ENCODE measurements at regions not wholly inside any gene's neighbourhood (a gene's known extent, or its start where the extent isn't known, plus 50 kb on each side); places are given as distances from the start of the nearest gene placed in this dataset.

GRCh38 chr5:82644229-82644628 lies 366.1 kb upstream of the RPS23 start:
- Histone ChIP-seq H3K79me1 (ENCODE audit: low read depth, low read length) (no peaks in the 10 kb centered on the region), H3K4ac (replicated peaks; ENCODE audit: insufficient read length, low read depth, low read length) (no peak overlapping the region), H3K36me3 (ENCODE audit: control insufficient read depth in 2 of 4, insufficient read depth in 4 of 4, low read length in 3 of 4) (no peaks in the 10 kb centered on the region), H3K23me2 (ENCODE audit: low read depth, low read length) (no peaks in the 10 kb centered on the region), H4K20me1 (replicated peaks in 1 of 2; ENCODE audit: control insufficient read depth in 1 of 2, insufficient read depth in 2 of 2, low read length in 2 of 2) (no peaks in the 10 kb centered on the region), H4K5ac (ENCODE audit: insufficient read length, low read depth, low read length) (no peak overlapping the region), H3K27ac (ENCODE audit: low read depth, low read length) (no peak overlapping the region), H4K8ac (ENCODE audit: extremely low read depth, insufficient read depth, low read length) (no peak overlapping the region), H3K18ac (ENCODE audit: extremely low read depth, low read length) (no peak overlapping the region), H3K79me2 (ENCODE audit: control insufficient read depth in 1 of 2, insufficient read depth in 2 of 2, low read length in 2 of 2) (no peaks in the 10 kb centered on the region), H4K91ac (replicated peaks; ENCODE audit: insufficient read length, low read length) (no peak overlapping the region), H3K4me1 (replicated peaks in 1 of 4; ENCODE audit: control insufficient read depth in 3 of 4, insufficient read depth in 4 of 4, low read length in 3 of 4) (peaks cover 0 to 4% (median 3%) of the 10 kb centered on the region in 4 experiments; a peak in 4 of 7 replicates), H3K56ac (replicated peaks; ENCODE audit: insufficient read length, low read depth, low read length) (no peak overlapping the region), H3K23ac (ENCODE audit: insufficient read length) (no peak overlapping the region), H2BK20ac (ENCODE audit: low read length) (no peak overlapping the region), H3K27me3 (replicated peaks in 1 of 4; ENCODE audit: control insufficient read depth in 3 of 4, extremely low read depth in 1 of 4, insufficient read depth in 3 of 4, low read length in 3 of 4) (no peaks in the 10 kb centered on the region), H2AK5ac (ENCODE audit: low read depth, low read length) (no peak overlapping the region), H3K9me3 (ENCODE audit: insufficient read depth in 2 of 2, low read depth in 1 of 2, low read length in 1 of 2) (no peaks in the 10 kb centered on the region), H3K4me3 (ENCODE audit: extremely low read depth in 1 of 4, insufficient read depth in 2 of 4, low read depth in 3 of 4, low read length in 4 of 4) (no peak overlapping the region), H3K9ac (replicated peaks in 1 of 4; ENCODE audit: extremely low read depth in 1 of 4, low read depth in 3 of 4, low read length in 3 of 4) (no peak overlapping the region), H2BK5ac (ENCODE audit: low read depth, low read length) (no peak overlapping the region), H2BK12ac (ENCODE audit: low read depth, low read length) (no peak overlapping the region), H3K14ac (ENCODE audit: insufficient read length) (no peak overlapping the region), H3K4me2 (ENCODE audit: insufficient read depth in 1 of 2, low read depth in 2 of 2, low read length in 2 of 2) (no peak overlapping the region), H2AFZ (ENCODE audit: low read length) (no peak overlapping the region), H2BK120ac (replicated peaks; ENCODE audit: low read depth, low read length) (no peak overlapping the region), H2BK15ac (ENCODE audit: low read length) (no peak overlapping the region)
- POLR2A ChIA-PET (ENCODE audit: partially characterized antibody) = no interaction called here
- CTCF ChIA-PET (ENCODE audit: partially characterized antibody) = interaction anchor here (1.3 kb wide), 1 partner anchor 149 kb away, joined by 4 read pairs; no protein-coding TSS in a partner anchor
- no peak for DNase-seq (ENCODE audit: low read depth in 1 of 2, low spot score in 2 of 2)
- no peak for FAIRE-seq
- TF ChIP-seq TCF12 (IDR thresholded peaks at IDR 0.05; ENCODE audit: low read depth, low read length) = no peak
- no peak for TF ChIP-seq POLR2A (IDR thresholded peaks at IDR 0.05; ENCODE audit: control extremely low read depth in 1 of 2, low read depth in 2 of 2, low read length in 2 of 2)
- no peak for TF ChIP-seq SAP30 (IDR thresholded peaks at IDR 0.05; ENCODE audit: insufficient read depth, insufficient replicate concordance, low read length)
- no peak for TF ChIP-seq CTBP2 (IDR thresholded peaks at IDR 0.05; ENCODE audit: borderline replicate concordance, insufficient read depth, insufficient read length, low read length)
- TF ChIP-seq TEAD4 (IDR thresholded peaks at IDR 0.05; ENCODE audit: low read depth, low read length) = no peak
- TF ChIP-seq, protein P1, sequence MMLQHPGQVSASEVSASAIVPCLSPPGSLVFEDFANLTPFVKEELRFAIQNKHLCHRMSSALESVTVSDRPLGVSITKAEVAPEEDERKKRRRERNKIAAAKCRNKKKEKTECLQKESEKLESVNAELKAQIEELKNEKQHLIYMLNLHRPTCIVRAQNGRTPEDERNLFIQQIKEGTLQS (IDR thresholded peaks at IDR 0.05; ENCODE audit: insufficient read depth, low read depth, low read length) = no peak
- TF ChIP-seq SRF (IDR thresholded peaks at IDR 0.05; ENCODE audit: low read depth, low read length) = no peak
- no peak for TF ChIP-seq TAF1 (IDR thresholded peaks at IDR 0.05; ENCODE audit: low read depth, low read length)
- no peak for TF ChIP-seq SP1 (IDR thresholded peaks at IDR 0.05; ENCODE audit: low read depth, low read length)

Data from H1 (cell line).